HG02943 (cell line): ENCODE measurements at regions not wholly inside any gene's neighbourhood (a gene's known extent, or its start where the extent isn't known, plus 50 kb on each side); places are given as distances from the start of the nearest gene placed in this dataset.

Source experiments
- ATAC-seq: cut with Tn5 transposase; IDR thresholded peaks from one replicate; pipeline ENCODE4 v1.9.1; 2021; ENCODE audit warnings: mild to moderate bottlenecking, low read depth, moderate library complexity; ENCODE audit not compliant: unreplicated experiment

DNA sequence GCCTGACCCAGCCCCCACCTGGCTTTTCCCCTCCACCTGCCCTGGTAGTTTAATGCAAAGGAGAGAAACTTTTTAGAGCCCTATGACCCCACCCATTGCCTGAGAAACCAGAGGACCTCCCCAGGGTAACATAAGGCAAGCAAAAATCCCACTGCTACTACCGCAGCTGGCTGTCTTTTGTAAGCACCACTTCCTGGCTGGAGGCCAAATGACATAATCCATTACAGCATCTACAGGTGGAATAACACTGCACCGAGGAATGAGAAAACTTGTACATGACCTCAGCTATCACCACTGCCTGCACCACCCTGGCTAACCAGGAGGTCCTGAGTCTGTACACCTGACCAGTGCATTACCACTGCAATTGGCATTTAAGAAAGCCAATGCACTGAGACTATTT is 149.6 kb upstream of the GALNT5 start:
- no peak for ATAC-seq

GRCh38 chr2:157122776-157123175 is 134.7 kb upstream of the GALNT5 start:
- ATAC-seq, result no peak

DNA sequence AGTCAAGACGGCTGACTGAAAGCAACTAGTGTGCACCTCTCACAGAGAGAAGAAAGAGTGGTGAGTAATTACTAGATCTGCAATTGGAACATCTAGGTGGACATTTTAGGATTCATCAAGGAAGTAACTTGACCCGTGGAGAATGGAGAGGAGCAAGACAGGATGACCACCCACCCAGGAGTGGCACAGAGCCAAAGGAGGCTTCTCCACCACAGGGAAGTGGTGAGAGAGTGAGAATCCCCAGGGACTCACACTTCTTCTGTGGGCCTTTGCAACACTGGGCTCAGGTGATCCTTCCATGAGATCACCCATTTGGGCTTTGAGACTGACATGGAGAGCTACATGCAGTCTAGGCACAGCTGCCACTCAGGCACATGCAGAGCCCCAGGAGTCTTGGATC is 132.8 kb upstream of the GALNT5 start:
- no peak for ATAC-seq

DNA sequence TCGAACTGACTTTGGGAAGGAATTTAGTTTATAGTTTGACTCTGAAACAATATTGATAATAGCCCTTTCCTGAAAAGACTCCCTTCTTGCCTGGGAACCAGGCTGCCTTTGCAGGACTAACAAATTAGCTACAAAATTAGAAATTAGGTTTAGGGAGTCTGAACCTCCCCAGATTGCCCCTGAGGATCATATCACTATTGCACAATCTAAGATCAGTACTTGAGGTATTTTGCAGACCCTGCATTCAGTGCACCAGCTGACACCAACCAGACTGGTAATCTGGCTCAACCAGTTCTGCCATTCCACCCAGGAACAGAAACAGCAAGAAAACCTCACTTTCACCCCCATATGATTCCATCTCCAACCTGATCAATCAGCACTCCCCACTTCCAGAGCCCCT is 131.8 kb upstream of the GALNT5 start:
- no peak for ATAC-seq

GRCh38 chr2:157127249-157128012 is 130.1 kb upstream of the GALNT5 start:
- no peak for ATAC-seq

DNA sequence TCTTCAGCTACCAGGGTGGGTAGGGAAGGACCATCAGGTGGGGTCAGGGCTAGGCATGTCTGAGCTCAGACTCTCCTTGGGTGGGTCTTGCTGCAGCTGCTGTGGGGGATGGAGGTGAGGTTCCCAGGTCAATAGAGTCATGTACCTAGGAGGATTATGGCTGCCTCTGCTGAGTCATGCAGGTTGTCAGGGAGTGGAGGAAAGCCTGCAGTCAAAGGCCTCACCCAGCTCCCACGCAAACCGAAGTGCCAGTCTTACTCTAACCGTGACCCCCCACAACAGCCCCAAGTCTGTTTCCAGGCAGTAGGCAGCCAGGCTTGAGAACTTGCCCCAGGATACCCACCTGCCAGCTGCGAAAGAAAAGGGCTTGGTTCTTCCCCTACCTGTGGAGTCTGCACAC is 113.6 kb upstream of the GALNT5 start:
- ATAC-seq, result no peak

DNA sequence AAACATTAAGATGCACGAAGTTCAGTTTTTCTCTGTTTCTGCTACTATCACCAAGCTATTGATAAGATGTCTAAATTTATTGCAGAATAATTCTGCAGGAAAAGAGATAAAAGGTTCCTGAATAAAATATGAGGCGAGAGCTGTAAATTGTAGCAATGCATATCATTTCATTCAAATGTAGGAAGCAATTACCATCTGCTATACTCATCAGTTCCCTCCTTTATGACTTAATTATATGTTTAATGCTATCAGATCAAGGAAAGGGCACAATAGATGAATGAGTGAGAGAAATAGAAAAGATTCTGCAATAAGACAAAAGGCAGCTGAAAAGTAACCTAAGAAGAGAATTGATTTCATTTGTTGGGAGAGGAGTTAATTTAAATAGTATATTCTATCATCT is 108.2 kb upstream of the GALNT5 start:
- ATAC-seq, result no peak

DNA sequence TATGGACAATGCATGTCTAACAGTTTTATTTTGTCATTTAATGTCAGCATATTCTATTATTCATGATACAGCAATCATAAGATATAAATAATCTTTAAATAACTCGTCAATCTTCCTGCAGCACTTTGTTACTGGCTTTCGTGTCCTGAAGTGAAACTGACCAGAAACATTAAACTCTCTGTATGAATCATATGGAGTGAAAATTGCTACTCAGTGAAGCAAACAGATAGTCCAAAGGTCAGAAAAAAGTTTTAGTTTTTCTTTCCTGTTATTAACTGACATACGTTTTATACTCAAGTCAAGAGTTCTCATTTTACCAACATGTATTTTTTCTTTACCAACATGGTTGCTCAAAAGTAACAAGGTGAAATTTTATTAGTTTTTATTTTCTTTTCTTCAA is 106.8 kb upstream of the GALNT5 start:
- peak; percentile 91 for ATAC-seq

DNA sequence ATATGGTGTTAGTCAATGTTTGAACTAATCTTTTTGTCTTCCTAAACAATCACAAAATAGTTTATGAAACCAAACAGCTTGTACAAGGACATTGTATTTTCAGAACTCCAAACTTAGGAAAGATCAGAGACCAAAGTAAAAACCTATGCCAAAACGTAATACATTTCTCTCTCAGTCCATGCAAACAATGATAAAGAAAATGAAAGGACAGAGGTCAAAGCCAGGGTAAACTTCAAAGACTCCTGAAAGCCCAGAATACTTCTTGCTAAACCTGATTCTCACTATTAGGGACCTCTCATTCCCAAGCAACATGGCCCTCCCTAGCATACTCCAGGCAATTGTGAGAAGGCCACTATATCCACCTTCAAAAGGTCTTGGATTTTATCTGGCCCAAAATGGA is 105.1 kb upstream of the GALNT5 start:
- no peak for ATAC-seq

- ATAC-seq, result no peak
Measured at GRCh38 chr2:157155992-157156391, 101.5 kb upstream of the GALNT5 start.

DNA sequence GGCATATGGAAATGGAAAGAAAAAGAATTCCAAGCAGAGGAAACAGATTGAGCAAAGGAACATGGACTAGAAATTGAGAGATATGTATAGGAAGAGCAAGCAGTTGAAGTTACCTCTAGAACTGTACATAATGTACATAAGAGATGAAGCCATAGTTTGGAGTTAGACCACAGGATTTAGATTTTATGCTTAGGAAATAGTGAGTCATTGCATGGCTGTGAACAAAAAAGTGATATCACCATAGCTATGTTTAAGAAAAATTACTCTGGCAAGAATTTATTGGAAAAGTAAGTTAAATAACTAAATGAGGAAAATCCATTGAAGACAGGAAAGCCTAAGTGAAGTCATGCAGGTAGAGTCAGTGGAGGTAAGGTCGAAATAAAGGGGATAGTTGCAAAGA is 99.4 kb upstream of the GALNT5 start:
- no peak for ATAC-seq

- ATAC-seq, result no peak
Measured at GRCh38 chr2:157159221-157159934, 98.1 kb upstream of the GALNT5 start.

DNA sequence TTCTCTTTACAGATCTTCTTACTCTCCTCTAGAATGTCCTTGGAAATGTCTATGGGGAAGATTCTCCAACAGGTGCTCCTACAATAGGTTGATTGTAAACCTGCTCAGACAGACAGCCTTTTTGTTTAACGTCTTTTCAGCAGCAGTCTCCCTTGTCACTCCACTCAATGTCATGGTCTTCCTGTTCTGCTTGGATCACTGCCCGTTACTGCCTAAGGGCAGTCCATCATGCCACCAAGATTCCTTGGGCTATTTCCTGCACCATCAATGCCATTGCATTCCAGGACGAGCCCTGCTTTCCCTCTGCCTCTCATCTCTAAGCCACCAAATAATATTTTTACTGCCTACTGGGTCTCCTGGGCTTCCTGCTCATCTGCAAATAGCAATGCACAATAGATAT is 97.4 kb upstream of the GALNT5 start:
- no peak for ATAC-seq

DNA sequence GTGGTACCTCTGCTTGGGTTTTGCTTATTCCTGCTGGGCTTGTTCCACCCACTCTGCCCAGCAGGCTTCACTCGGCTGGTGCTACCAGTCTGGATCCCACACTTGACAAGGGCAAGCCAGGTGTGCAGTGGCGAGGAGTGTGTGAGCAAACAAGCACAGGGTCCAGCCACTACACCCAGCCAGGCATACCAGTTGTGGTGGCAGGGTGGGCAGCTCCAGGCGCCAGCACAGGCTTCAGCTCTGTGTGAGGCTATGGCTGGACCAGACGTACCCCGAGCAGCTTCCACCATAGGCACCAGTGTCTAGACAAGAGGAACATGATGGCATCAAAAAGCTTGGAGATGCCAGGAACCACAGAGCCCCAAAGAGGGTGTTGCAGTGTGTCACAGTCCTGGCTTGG is 93.1 kb upstream of the GALNT5 start:
- no peak for ATAC-seq

DNA sequence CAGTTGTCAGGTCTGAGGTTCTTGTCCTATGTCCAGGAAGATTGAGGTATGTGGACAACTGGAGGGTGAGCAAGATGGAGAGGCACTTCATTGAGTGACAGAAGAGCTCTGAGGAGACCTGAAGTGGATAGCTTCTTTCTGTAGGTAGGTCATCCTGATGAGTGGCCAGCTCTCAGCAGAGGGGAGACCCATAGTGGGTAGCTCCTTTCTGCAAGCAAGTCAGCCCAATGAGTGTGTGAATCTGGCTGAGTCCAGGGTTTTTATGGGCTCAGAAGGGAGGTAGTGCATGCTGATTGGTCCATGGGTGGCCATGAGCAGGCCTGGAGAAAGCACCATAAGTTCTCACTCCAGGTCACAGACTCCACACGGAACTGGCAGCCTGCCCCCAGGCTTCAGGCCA is 92.6 kb upstream of the GALNT5 start:
- ATAC-seq, result no peak

DNA sequence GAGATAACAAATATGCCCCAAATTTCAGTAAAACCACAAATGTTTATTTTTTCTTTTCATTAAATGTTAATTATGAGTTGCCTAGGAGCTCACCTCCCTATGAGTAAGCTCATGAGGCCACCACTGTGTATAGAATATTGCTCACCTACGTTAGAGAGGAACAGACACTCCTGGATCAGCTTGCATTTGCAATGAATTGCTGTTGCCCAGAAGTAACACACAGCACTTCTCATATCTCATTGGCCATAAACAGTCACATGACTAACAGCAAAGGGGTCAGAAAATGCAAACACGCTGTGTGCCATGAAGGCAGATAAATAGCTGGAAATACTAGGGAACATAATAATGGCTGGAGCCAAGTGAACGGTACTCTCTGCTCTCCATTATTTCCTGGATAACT is 89.0 kb upstream of the GALNT5 start:
- ATAC-seq, result no peak

- no peak for ATAC-seq
Measured at GRCh38 chr2:157169889-157170288, 87.6 kb upstream of the GALNT5 start.

- no peak for ATAC-seq
Measured at GRCh38 chr2:157170299-157170698, 87.2 kb upstream of the GALNT5 start.

DNA sequence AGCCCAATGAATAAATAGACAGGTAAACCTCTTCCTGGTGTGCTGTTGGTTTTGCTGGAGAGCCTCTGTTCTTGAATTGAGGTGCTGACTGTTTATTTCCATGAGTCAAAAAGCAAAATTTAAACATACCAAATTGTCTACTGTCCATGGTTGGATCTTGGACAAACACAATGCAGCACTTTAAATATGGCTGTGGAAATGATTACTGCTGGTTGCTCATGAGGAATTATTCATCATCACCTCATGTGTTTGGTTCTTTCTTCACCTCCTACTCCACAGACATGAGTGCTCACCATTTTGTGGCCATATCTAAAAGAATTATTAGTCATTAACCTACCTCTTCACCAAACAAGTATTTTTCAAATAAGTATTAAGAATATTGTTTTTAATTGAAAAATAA is 85.3 kb upstream of the GALNT5 start:
- no peak for ATAC-seq

GRCh38 chr2:157172866-157173578 is 84.5 kb upstream of the GALNT5 start:
- no peak for ATAC-seq

GRCh38 chr2:157173740-157174184 is 83.7 kb upstream of the GALNT5 start:
- no peak for ATAC-seq

- ATAC-seq, result no peak
Measured at GRCh38 chr2:157174321-157174720, 83.2 kb upstream of the GALNT5 start.
